Activated CD8-positive, alpha-beta memory T cell treated with anti-CD3 and anti-CD28 coated beads for 4 hours (primary cell): ENCODE measurements at regions not wholly inside any gene's neighbourhood (a gene's known extent, or its start where the extent isn't known, plus 50 kb on each side); places are given as distances from the start of the nearest gene placed in this dataset.
"Not testable (repeated sequence)": the region's sequence is repeated elsewhere in the genome, so short reads cannot be mapped to it uniquely, and the experiment has no call there.

Experiments used
- DNase-seq, 2 donors: peaks; one replicate each; pipeline ENCODE4 v3.0.0-alpha.2; 2020; ENCODE audit warnings: low read depth in 2 of 2

DNA sequence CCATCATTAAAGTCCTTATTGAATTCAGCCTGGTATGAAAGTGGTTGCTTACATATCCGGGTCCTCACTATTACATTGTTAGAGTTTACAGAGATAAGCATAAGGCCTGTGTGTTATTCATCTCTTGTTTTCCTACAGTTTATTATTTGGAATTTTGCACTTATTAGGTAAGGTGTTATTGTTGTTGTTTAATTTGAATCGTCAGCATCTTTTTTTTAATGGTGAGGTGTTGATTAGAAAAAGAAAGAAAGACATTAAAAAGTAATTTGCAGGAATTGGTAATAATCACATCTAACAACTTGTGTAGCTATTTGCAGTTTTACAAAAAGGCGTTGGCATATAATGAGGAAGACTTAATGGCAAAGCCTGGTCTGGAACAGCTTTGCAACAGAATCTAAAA is 158.6 kb downstream of the SAMD5 start:
- no peak for DNase-seq

DNA sequence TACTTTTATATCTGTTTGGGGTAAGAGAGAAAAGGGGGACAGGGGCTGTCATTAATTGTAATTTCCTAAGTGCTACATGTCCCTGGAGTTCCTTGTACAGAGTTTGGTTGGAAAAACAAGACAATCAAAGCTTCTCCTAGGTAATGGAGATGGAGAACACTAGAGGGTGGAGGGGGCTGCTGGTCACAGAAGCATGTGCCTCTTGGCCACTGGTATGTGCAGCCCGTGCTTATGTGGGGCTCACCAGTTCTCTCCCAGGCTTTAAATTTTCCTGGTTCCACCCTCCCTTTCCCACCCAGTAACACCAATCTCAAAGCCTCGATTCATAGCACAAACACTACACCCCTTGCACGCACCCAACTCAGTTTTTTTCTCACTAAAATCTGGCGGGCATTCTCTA is 165.6 kb downstream of the SAMD5 start:
- no peak for DNase-seq

DNA sequence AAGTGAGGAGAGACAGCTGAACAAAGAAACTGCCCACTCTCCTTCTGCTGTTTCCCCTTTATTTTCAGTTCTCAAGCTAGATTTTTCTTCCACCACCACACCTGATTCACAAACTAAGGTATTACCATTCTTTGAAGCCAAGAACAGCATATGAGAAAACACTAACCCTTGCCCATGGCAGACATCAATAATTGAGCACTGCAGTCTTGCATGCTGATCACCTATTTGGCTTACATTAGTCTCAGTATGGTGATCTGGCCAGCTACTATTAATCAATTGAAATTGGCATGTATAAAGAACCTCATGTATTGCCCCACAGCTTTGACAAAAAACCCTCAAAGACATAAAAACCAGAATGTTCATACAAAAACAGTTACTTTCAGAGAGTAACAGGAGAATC is 166.3 kb downstream of the SAMD5 start:
- no peak for DNase-seq

DNA sequence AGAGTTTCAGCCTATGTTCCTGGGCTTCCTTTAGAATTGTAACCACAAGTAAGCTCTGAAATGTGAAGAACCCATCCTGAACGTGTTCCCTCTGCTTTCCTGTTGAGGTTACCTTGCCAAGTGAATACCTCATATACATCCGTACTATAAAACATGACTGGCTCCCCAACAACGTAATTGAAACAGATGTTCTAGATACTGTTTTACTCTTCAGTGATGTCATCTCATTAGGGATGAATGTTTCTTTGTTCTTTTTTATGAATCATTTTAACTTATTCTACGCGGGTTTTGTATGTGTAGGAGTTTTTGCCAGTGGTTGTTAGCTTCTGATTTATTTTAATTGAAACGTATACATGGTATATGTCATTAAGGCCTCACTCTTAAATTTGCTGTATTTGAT is 166.8 kb downstream of the SAMD5 start:
- DNase-seq: no peak

DNA sequence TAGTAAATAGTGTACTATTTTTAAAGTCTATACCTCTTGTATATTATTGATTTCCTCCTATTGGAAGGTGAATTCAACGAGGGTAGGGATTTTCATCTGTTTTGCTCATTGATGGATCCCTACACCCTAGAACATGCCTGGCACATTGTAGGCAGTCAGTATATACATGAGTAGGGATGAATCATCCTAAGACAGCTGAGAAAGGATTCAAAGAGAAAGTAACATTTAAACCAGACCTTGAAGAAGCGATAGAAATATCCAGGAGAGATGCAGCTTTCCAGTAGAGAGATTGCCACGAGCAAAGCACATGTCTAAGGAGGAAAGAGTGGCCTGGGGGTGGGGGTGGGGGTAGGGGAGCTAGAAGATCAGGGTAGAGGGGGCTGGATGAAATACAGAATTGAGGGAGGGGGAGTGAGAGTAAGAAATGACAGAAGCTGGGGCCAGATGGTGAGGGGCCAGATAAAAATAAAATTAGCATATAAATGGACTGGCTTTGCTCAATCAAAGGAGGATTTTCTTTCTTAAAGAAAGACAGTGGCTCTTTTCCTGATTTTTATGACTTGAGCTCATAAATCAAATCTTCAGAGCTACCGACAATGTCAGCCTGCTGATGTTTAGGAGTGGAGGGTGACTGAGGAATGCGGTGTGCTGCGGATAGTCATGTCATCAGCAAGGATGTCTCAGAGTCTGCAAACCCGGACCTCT is 168.2 kb downstream of the SAMD5 start:
- DNase-seq: no peak

DNA sequence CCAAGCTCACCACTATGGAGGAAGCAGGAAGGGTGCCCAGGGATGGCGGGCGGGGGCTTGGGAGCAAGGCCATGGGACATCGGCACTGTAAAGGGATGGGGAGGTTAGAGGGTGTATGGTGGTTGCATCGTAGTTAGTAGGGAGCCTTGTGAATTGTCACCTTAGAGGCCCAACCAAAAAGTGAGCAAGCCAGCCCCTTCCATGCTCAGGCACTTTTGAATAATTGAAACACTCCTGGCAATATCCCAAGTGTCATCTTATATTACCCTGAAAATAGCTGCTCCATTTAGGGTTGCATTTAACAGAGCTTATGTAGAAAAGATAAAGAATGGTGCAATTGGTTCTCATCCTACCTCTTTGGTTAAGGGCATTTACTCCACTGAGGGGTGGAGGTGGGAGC is 169.2 kb downstream of the SAMD5 start:
- DNase-seq: no peak

DNA sequence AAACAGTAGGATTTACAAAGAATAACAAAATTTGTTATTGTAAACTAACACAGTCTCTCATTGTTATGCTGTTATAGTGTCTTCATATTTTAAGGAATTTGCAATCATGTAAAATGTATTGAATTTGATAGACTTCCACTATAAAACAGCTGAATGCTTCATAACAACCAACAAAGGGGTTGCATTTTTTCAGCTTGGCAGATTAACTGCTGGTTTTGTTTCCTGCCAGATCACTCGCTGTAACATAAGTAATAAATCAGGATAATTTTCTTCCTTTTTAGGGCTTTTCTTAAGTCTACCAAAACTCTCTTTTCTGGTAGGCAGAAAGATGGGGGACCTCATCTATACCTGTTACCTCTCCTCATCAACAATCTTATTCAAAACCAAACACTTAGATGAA is 169.8 kb downstream of the SAMD5 start:
- no peak for DNase-seq

DNA sequence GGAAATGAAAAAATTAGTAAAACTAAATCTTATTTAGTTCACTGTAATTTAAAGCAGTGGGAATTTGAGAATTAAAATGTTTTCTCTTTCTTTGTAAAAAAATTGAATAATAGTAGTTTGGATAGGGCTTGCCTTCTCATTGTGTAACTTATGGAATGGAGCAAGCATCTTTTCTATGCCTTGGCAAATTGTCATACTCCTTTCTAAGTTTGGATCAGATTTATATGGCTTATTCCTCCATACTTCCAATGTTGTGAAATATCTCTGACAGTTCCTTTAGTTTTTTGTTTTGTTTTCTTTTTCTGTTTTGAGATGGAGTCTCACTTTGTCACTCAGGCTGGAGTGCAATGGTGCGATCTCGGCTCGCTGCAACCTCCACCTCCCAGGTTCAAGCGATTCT is 176.4 kb downstream of the SAMD5 start:
- DNase-seq: no peak

DNA sequence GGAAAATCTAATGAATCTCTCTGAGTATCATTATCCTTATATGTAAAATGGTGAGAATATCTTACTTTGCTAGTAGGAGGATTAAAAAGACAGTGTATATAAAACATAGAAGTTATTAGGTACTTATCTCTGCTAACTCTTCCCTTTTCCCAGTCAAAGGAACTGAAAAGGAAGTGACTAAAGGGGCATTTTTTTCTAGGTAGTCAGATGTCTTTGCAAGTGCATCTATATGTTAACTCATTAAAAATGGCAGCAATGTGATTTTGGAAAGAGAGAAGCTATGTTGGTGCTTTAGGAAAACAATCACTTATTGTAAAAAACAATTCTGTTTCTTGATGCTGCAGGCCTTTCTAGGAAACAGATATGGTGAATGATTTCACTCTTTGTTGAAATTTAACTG is 180.9 kb downstream of the SAMD5 start:
- DNase-seq: no peak

DNA sequence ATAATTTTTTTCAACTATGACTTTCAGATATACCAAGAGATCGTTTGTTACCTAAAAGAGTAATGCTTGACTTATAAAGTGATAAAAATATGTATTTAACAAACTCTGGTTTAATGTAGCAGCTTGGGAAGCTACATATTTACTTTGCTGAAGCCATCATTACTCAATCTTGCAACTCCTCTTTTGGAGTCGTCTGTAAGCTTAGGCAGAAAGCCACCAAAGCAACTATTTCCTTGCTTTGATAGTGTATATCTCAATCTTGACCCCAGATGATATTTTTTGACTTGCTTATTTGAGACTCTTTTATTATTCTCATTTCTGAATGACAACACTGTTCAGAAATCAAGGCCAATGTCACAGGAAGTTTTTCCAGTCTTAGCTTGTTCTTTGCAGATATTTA is 183.0 kb downstream of the SAMD5 start:
- DNase-seq: no peak

DNA sequence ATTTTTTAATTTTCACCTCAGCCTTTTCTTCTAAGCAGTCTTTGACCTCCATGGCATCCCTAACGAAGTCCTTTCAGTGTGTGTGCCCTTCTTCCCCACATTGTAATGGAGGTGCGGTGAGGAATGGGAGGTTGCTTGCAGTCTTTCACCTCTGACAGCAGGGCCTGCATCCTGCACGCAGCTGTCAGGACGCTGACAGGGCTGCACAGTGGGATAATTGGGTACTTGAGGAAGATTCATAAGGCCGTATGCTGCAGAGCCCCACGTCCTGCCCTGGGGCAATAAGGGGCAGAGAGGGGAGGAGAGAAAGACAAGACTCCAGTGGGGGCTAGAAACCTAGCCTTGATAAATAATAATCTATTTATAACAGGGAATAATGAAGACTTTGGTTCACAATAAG is 184.7 kb downstream of the SAMD5 start:
- DNase-seq: no peak

DNA sequence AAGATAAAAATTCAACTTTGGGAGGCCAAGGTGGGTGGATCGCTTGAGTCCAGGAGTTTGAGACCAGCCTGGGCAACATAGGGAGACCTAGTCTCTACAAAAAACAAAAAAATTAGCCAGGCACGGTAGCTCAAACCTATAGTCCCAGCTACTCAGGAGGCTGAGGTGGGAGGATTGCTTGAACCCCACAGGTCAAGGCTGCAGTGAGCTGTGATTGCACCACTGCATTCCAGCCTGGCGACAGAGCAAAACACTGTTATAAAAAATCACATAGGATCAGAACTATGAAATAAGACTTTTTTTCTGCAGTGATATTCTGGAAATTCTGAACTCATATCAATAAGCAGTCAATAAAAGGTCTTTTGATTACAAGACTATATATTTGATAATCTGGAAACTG is 186.1 kb downstream of the SAMD5 start:
- DNase-seq: not testable (repeated sequence)

DNA sequence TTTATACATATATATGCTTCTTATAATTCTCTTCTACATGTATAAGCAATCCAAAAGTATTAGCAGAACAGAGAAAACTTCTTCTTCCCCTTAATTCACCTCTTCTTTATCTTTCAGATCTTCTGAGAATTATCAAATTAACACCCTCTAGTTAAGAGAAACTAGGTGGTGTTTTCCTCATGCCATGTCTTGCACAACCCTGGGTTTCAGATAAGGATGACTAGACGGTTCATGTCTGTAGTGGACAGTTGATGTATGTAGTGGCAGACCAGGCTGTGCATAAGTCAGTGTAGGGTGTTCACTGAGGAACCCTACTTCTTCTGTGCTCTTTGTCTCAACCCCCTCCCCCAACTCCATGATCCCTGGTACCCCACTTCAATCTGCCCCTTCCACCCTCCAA is 187.3 kb downstream of the SAMD5 start:
- DNase-seq: no peak

DNA sequence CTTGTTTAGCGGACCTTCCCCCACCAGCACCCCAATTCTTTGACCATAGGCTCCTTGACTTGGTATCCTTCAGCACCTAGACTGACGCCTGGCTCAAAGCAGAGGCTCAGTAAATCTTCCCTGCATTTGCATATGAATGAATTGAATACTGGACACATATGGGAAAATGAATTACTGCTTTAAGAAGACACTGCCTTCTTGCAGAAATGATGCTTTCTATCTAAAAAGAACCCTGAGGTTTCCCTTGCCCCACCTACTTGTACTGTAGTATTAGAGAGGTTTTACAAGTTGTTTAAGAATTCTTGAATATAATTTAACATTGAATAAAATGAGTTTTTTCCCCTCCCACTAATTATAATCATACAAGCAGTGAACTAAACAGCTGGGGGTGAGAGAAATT is 190.7 kb downstream of the SAMD5 start:
- no peak for DNase-seq

DNA sequence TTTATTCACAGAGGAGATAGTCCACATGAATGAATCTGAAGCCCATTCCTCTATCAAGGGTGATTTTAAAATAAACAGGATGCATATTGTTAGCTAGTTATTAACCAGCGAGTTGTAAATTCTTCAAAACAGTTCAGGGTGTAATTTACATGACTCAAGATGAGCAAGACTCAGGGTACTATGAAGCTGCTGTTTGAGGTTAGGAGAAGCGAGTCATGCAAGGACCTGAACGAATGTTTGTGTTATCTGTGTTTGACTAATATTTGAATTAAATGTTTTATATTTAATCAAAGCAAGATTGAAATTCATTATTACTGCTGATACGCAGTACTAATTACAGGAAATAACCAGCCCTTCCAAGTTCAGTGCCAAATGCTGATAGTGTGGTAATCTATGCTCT is 191.1 kb downstream of the SAMD5 start:
- DNase-seq: no peak

DNA sequence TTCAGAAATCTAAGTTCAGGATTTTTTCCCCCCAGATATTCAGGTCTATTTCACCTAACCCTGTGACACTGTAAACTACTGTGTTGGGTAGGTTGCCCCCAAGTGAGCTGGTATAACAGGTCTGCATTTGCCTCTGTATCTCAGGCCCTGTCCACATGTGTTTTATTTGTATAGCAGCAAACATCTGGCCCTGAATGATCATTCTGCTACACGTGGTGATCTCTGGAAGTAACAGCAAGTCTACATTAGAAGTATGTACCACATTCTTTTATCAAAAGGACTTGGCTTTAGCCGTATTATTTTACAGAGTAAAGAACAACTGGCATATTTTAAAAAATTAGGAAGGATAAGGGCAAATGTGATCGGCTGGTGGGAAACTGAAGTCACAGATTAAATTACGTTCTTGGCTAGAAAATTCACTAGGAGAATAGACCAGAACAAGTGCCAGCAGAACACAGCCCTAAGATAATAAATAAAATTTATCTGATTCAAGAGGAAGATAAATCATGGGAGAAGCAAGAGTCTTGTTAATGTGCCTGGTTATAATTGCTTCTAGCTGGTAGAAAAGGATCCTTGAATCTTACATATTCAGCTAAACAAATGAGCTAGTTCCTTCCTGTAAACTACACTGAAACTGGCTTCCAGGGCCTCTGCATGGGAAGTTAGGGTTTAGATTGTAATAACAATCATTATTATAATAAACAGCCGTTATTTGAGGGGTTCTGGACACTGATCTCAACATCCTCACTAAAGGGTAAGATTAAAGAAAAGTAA is 192.1 kb downstream of the SAMD5 start:
- no peak for DNase-seq

DNA sequence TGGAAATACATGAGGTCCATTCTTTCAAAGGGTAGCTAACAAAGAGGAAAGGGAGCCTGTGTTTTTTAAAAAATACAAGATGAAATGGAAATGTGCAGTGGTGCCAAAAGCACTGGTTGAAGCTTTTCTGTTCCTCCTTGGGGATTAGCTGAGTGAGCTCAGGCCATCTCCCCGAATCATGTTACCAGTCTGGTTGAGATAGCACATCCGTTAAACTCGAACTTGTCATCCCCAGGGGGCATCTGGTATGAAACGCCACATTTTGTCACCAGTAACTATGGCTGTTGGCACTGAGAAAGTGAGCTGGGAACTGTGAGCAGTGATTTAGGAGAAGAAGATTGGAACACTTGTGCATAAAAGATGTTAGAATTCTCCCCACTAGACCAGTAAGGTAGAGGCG is 196.2 kb downstream of the SAMD5 start:
- no peak for DNase-seq

DNA sequence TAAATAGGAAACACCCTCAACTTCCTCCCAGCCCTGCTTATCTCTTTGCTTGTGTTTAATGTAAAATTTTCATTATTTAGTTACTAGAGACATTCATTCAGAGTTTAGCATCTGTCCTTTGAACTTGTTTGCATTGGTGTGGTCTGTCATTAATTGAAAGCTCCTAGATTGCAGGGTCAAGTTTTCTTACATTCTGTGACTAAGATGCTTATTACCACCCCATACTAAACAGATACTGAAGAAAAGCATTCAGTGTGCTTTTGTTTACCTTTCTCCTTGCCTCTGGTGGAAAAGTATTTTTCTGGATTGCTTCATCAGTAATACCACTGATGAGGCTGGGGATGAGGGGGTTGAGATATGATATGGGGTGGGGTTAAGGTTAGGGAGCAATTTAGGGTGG is 199.0 kb downstream of the SAMD5 start:
- DNase-seq: no peak

DNA sequence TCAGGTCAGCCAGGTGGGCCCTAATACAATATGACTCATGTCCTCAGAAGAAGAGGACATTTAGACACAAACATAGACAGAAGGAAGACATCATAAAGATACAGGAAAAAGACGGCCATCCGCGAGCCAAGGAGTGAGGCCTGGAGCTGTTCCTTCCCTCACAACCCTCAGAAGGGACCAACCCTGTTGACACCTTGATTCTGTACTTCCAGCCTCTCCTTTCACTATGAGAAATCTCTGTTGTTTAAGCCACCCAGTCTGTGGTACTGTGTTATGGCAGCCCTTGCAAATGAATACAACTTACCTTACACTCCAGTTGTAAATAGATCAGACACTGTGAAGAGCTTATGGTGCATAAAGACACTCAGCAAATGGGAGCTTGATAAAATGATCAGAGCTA is 199.7 kb downstream of the SAMD5 start:
- DNase-seq: no peak

DNA sequence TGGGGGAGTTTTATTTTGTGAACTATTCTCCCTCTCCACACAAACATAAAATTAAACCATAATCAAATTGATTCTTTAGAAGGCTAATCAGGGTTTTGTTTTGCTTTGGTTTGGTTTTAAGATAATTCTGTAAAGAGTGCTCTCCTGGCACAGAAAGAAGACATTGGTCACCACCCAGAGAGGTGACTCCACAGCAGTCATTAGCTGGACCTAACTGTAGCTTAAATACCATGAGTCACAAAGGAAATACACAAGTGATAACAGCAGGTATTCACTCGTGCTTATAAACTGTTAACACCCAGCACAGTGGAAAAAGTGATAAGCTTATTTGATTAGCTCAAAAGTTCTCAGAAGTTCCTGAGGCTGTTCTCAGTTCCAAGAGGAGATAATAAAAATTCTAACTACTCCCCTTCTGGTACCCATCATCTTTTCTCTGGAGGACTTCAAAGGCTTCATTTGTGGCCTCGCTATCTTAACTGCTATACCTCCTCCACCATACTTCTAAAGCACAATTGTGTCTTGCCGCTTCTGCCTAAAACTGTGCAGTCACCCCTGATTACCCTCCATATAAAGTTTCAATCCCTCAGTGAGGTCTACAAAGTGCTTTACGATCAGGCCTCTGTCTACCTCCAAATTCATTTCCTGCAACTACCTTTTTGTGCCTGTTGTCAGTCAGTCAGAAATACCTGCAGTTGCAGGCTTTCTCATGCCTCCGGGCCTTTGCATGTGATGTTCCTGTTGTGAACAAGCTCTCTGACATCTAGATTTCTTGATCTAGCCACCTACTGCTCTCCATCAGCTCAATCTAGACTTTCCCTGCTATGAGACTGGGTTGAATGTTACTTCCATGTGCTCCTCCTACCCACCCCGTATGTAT is 201.1 kb downstream of the SAMD5 start:
- DNase-seq: no peak

DNA sequence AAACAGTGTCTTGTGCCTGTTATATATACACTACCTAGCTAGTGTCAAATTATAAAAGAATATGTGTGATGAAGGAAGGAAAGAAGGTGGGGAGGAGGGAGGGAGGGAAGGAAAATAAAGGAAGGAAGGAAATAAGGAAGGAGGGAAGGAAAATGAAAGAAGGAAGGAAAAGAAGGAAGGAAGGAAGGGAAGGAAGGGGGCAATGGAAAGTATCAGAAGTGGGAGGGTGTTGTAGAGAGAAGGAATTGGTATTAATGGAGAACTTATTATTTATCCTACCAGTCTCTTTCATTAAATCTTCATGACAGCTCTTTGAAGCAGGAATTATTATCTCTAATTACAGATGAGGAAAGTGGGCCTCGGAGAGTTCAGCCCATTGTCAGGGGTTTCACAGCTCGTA is 202.4 kb downstream of the SAMD5 start:
- DNase-seq: no peak

DNA sequence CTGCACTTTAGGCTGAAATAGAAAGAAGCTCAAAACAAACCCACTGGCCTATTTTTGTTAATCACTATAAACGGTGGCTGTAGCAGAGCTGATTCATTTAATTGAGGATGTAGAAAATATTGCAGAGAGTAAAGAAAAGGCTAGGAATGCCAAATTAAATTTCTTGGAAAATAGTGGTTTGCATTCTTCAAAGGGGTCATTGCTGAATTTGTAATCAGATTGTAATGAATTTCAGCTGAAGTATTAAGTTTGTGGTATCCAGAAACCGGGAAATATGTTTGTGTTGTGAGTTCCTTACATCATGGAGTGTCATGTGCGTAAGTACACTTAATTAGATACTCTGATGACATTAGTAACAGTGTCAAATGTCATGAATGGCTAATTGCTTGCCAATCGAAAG is 203.0 kb downstream of the SAMD5 start:
- no peak for DNase-seq

DNA sequence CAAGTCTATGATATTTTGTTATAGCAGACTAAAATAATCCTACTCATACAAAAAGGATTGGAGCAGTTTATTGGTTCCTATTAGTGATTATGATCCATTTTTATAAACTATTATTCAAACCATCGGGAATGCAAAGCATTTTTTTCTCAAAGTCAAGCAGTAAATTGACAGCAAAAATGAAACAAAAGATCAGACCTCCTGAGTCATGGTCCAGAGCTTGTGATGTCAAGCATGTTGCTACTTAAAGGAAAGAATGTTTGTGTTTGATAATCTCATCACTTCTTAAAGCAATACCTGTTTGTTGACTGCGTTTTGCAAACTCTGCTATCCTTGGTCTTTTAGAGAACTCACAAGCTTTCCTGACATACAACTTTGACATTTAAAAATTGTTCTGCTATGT is 204.4 kb downstream of the SAMD5 start:
- DNase-seq: no peak
